OCI-LY3 (cell line): ENCODE measurements at regions not wholly inside any gene's neighbourhood (a gene's known extent, or its start where the extent isn't known, plus 50 kb on each side); places are given as distances from the start of the nearest gene placed in this dataset.

Source experiments
- EZH2phosphoT487 ChIP-seq: fragments of 200-600 bp; shearing (Covaris generic); IDR thresholded peaks from 2 replicates; pipeline ENCODE4 v1.6.1; 2018; ENCODE audit warnings: antibody characterized with exemption, mixed run types, low read depth
- TF ChIP-seq, protein P1 (sequence below): fragments of 200-600, 300-600 bp; sonication (generic); IDR thresholded peaks from 2 replicates; pipeline ENCODE4 v1.5.1; 2014; ENCODE audit warnings: antibody characterized with exemption, low read length, low read depth

DNA sequence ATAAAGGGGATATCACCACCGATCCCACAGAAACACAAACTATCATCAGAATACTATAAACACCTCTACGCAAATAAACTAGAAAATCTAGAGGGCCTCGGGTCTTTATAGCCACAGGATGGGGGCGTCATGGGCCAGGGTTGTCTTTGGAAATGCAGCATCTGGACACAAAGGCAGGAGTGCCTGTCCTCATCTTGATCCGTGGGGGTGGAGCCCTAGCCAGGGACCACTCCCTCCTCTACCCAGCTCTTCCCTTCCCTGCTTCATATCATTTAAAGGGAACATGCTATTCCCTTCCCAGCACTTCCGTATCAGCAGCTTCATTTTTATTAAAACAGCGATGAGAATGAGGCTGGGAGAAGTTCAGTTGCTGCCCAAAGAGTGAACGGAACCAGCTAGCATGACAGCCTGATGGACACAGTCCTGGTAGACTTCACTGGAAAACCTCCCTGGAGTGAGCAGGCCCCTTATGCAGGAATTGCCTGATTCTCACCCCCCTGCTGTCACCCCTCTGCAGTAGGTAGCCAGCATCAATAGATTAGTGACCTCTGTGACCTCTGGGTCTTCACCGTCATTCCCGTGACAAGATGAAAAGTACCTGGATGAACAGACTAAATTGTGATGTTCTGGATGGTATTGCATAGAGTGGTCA, 251.4 kb upstream of the RGS6 start:
- TF ChIP-seq, protein P1, sequence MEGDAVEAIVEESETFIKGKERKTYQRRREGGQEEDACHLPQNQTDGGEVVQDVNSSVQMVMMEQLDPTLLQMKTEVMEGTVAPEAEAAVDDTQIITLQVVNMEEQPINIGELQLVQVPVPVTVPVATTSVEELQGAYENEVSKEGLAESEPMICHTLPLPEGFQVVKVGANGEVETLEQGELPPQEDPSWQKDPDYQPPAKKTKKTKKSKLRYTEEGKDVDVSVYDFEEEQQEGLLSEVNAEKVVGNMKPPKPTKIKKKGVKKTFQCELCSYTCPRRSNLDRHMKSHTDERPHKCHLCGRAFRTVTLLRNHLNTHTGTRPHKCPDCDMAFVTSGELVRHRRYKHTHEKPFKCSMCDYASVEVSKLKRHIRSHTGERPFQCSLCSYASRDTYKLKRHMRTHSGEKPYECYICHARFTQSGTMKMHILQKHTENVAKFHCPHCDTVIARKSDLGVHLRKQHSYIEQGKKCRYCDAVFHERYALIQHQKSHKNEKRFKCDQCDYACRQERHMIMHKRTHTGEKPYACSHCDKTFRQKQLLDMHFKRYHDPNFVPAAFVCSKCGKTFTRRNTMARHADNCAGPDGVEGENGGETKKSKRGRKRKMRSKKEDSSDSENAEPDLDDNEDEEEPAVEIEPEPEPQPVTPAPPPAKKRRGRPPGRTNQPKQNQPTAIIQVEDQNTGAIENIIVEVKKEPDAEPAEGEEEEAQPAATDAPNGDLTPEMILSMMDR: no peak
- no peak for TF ChIP-seq EZH2phosphoT487
